Ishikawa (cell line): ENCODE measurements at regions not wholly inside any gene's neighbourhood (a gene's known extent, or its start where the extent isn't known, plus 50 kb on each side); places are given as distances from the start of the nearest gene placed in this dataset.

Experiments used
- CEBPB ChIP-seq: IDR thresholded peaks from 2 replicates; pipeline ENCODE4 v1.6.1; 2012
- CREB1 ChIP-seq: IDR thresholded peaks from 2 replicates; pipeline ENCODE4 v1.6.1; 2012; ENCODE audit warnings: low read depth
- EGR1 ChIP-seq: IDR thresholded peaks from 2 replicates; pipeline ENCODE4 v1.6.1; 2012
- EP300 ChIP-seq: IDR thresholded peaks from 2 replicates; pipeline ENCODE4 v1.6.1; 2012; ENCODE audit warnings: borderline replicate concordance
- FOXM1 ChIP-seq: IDR thresholded peaks from 2 replicates; pipeline ENCODE4 v1.6.1; 2012; ENCODE audit warnings: low read depth, borderline replicate concordance
- NFIC ChIP-seq: IDR thresholded peaks from 2 replicates; pipeline ENCODE4 v1.6.1; 2012
- RAD21 ChIP-seq: IDR thresholded peaks from 2 replicates; pipeline ENCODE4 v1.6.1; 2012; ENCODE audit warnings: low read depth
- TAF1 ChIP-seq: IDR thresholded peaks from 2 replicates; pipeline ENCODE4 v1.6.1; 2012; ENCODE audit warnings: low read depth, mild to moderate bottlenecking
- TCF12 ChIP-seq: IDR thresholded peaks from 2 replicates; pipeline ENCODE4 v1.6.1; 2012; ENCODE audit warnings: low read depth
- TEAD4 ChIP-seq: IDR thresholded peaks from 2 replicates; pipeline ENCODE4 v1.6.1; 2012
- USF1 ChIP-seq: IDR thresholded peaks from 2 replicates; pipeline ENCODE4 v1.6.1; 2012
- YY1 ChIP-seq: IDR thresholded peaks from 2 replicates; pipeline ENCODE4 v1.6.1; 2012; ENCODE audit warnings: low read depth
- ZBTB7A ChIP-seq: IDR thresholded peaks from 2 replicates; pipeline ENCODE4 v1.6.1; 2012; ENCODE audit warnings: low read depth
- TF ChIP-seq, protein P1 (sequence below): IDR thresholded peaks from 2 replicates; pipeline ENCODE4 v1.6.1; 2012
- TF ChIP-seq, protein P2 (sequence below): IDR thresholded peaks from 2 replicates; pipeline ENCODE4 v1.6.1; 2012; ENCODE audit warnings: low read depth, mild to moderate bottlenecking

DNA sequence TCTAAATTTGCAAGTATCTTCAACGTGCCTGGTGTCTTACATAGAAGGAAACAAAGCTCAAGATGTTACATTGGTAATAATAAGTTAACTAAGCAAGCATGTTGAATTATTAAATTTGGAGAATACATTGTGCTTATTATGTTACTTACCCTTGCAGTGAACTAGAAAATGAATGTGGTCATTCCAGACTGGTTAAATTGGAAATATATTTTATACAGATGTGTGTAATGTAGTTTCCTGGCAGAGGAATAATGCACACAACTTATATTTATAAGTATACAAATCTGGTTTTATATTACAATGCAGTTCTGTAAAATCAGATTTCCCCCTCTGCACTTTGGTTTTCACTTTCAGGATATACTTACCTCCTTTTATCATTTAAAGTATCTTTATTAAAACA lies 159.9 kb upstream of the SLIT2 start:
- TF ChIP-seq CEBPB (no peak), TAF1 (no peak), CREB1 (no peak), EP300 (no peak), TEAD4 (no peak), NFIC (no peak), TCF12 (no peak), USF1 (no peak), YY1 (no peak), EGR1 (no peak), RAD21 (no peak)
- TF ChIP-seq, protein P1, sequence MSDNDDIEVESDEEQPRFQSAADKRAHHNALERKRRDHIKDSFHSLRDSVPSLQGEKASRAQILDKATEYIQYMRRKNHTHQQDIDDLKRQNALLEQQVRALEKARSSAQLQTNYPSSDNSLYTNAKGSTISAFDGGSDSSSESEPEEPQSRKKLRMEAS: no peak
- TF ChIP-seq, protein P2, sequence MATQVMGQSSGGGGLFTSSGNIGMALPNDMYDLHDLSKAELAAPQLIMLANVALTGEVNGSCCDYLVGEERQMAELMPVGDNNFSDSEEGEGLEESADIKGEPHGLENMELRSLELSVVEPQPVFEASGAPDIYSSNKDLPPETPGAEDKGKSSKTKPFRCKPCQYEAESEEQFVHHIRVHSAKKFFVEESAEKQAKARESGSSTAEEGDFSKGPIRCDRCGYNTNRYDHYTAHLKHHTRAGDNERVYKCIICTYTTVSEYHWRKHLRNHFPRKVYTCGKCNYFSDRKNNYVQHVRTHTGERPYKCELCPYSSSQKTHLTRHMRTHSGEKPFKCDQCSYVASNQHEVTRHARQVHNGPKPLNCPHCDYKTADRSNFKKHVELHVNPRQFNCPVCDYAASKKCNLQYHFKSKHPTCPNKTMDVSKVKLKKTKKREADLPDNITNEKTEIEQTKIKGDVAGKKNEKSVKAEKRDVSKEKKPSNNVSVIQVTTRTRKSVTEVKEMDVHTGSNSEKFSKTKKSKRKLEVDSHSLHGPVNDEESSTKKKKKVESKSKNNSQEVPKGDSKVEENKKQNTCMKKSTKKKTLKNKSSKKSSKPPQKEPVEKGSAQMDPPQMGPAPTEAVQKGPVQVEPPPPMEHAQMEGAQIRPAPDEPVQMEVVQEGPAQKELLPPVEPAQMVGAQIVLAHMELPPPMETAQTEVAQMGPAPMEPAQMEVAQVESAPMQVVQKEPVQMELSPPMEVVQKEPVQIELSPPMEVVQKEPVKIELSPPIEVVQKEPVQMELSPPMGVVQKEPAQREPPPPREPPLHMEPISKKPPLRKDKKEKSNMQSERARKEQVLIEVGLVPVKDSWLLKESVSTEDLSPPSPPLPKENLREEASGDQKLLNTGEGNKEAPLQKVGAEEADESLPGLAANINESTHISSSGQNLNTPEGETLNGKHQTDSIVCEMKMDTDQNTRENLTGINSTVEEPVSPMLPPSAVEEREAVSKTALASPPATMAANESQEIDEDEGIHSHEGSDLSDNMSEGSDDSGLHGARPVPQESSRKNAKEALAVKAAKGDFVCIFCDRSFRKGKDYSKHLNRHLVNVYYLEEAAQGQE: no peak

DNA sequence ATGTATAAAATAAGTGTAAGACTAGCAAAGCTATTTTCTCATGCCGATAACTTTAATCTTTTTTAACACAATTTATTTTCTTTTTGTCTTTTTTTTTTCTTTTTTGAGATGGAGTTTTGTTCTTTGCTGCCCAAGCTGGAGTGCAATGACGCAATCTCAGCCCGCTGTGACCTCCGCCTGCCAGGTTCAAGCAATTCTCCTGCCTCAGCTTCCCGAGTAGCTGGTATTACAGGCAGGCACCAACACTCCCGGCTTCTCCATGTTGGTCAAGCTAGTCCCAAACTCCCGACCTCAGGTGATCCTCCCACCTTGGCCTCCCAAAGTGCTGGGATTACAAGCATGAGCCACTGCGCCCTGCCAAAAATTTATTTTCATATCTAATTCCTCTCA lies 164.2 kb upstream of the SLIT2 start:
- TF ChIP-seq EP300 (no peak), TCF12 (no peak), YY1 (no peak), CREB1 (no peak), RAD21 (no peak), USF1 (no peak), EGR1 (no peak), TEAD4 (no peak), CEBPB (no peak), FOXM1 (no peak), TAF1 (no peak), ZBTB7A (no peak), NFIC (no peak)
- TF ChIP-seq, protein P2: no peak
- TF ChIP-seq, protein P1: no peak

DNA sequence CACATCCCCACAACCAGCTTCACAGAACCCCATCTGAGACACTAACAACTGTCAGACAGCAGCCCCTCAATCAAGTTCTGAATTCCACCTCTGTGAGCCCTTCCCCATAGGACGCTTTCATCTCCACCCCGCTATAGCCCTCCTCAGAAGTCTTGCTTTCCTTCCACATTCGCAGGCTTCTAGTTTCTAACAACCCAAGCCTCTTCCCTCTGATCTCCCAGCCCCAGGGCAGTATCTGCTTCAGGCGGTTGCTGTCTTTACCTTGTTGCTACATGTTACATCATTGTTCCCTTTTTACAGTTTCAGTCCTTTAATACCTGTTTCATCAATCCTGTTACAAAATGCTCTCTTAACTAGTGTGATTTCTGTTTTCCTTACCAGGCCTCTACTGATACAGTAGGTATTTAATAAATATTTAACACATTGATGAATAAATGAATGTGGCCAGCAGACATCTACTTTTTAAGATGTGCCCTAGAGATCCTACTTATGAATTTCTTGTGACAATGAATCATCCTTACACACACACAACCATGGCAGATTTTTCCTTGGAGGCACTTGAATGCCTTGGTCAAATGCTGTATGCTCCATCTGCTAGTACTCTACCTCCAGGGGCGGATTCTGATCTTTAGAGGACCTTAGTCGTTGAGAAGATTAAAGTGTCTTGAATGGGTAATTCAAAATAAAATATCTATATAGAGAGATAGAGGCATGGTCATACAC lies 164.7 kb upstream of the SLIT2 start:
- TF ChIP-seq, protein P2: no peak
- no peak for TF ChIP-seq CREB1
- no peak for TF ChIP-seq RAD21
- no peak for TF ChIP-seq TAF1
- TF ChIP-seq TCF12: no peak
- TF ChIP-seq FOXM1: no peak
- no peak for TF ChIP-seq CEBPB
- TF ChIP-seq NFIC: no peak
- TF ChIP-seq ZBTB7A: no peak
- TF ChIP-seq YY1: no peak
- TF ChIP-seq, protein P1: no peak
- TF ChIP-seq EGR1: no peak
- TF ChIP-seq USF1: no peak
